B cell (primary cell): ENCODE measurements at regions not wholly inside any gene's neighbourhood (a gene's known extent, or its start where the extent isn't known, plus 50 kb on each side); places are given as distances from the start of the nearest gene placed in this dataset.
"Not testable (repeated sequence)": the region's sequence is repeated elsewhere in the genome, so short reads cannot be mapped to it uniquely, and the experiment has no call there.

Source experiments
- ATAC-seq: fragments of 200-7000 bp; cut with Tn5 transposase; one replicate; pipeline ENCODE4 v1.10.0; 2021; ENCODE audit warnings: low read depth, mild to moderate bottlenecking, moderate number of reproducible peaks, moderate library complexity
- CTCF ChIA-PET: fragments of 350-600 bp; sonication (Branson Sonifier 250); formaldehyde crosslinking; loops from one replicate; lab custom pipeline; 2021; ENCODE audit warnings: antibody characterized with exemption, inconsistent platforms; lab: Charles Lee
- POLR2A ChIA-PET: fragments of 350-600 bp; sonication (Branson Sonifier 250); formaldehyde crosslinking; loops from one replicate; lab custom pipeline; 2021; ENCODE audit warnings: antibody characterized with exemption; lab: Charles Lee
- DNase-seq: peaks from one replicate; pipeline ENCODE4 v3.0.0; 2013
- H2AFZ ChIP-seq: 2 replicates; pipeline ENCODE4 v1.6.1; 2012; ENCODE audit warnings: mild to moderate bottlenecking, low read depth, low read length; ENCODE audit not compliant: insufficient read depth, poor library complexity, severe bottlenecking
- H3K27ac ChIP-seq, 2 donors: 1 replicate in 1 of 2; 2 replicates in 1 of 2; pipeline ENCODE4 v1.5.1; 2012 to 2013; ENCODE audit warnings: low read length in 2 of 2, mild to moderate bottlenecking in 2 of 2, moderate library complexity in 1 of 2
- H3K27me3 ChIP-seq, 4 experiments: fragments of 200-600 bp in 1 of 4; sonication (generic) in 1 of 4; replicated peaks in 1 of 4; 1 replicate in 2 of 4; 2 replicates in 2 of 4; pipeline versions ENCODE4 v1.6.1 to v1.7.0; 2013 to 2016; ENCODE audit warnings: low read length in 3 of 4, mild to moderate bottlenecking in 2 of 4, mixed read lengths in 1 of 4, moderate library complexity in 1 of 4; ENCODE audit not compliant: insufficient read depth in 4 of 4, control insufficient read depth in 3 of 4; ENCODE audit errors: control extremely low read depth in 1 of 4
- H3K36me3 ChIP-seq, 2 experiments: replicated peaks in 1 of 2; 1 replicate in 1 of 2; 2 replicates in 1 of 2; pipeline versions ENCODE4 v1.6.1 to v1.7.1; 2013; ENCODE audit warnings: low read length in 1 of 2; ENCODE audit not compliant: insufficient read depth in 2 of 2, control insufficient read depth in 1 of 2; ENCODE audit errors: control extremely low read depth in 1 of 2, extremely low read depth in 1 of 2
- H3K4me1 ChIP-seq, 2 donors: fragments of 200-600 bp in 1 of 2; sonication (generic) in 1 of 2; 1 replicate in 1 of 2; 2 replicates in 1 of 2; pipeline versions ENCODE4 v1.5.1 to v1.6.1; 2013 to 2017; ENCODE audit warnings: low read length in 2 of 2; ENCODE audit not compliant: control insufficient read depth in 2 of 2, insufficient read depth in 2 of 2
- H3K4me2 ChIP-seq: replicated peaks from 2 replicates; pipeline ENCODE3; 2012; ENCODE audit warnings: mild to moderate bottlenecking, low read depth, low read length; ENCODE audit not compliant: poor library complexity, severe bottlenecking
- H3K4me3 ChIP-seq, 5 experiments: fragments of 200-600 bp in 1 of 5; sonication (generic) in 1 of 5; 1 replicate in 3 of 5; 2 replicates in 2 of 5; pipeline versions ENCODE4 v1.5.1 to v1.7.0; 2011 to 2016; ENCODE audit warnings: low read length in 4 of 5, mild to moderate bottlenecking in 4 of 5, low read depth in 2 of 5, control low read depth in 1 of 5, moderate library complexity in 1 of 5; ENCODE audit not compliant: insufficient read depth in 1 of 5; ENCODE audit errors: control extremely low read depth in 1 of 5, extremely low read depth in 1 of 5
- H3K79me2 ChIP-seq: fragments of 200-600 bp; sonication (generic); one replicate; pipeline ENCODE4 v1.6.0; 2016; ENCODE audit warnings: low read length; ENCODE audit not compliant: control insufficient read depth, insufficient read depth
- H3K9ac ChIP-seq: fragments of 200-600 bp; sonication (generic); 2 replicates; pipeline ENCODE4 v1.6.1; 2017; ENCODE audit warnings: mild to moderate bottlenecking, low read length, moderate library complexity
- H3K9me3 ChIP-seq, 3 donors: one replicate each; pipeline versions ENCODE4 v1.6.1 to v1.7.1; 2013; ENCODE audit warnings: low read length in 2 of 3; ENCODE audit not compliant: control insufficient read depth in 2 of 3, insufficient read depth in 1 of 3; ENCODE audit errors: control extremely low read depth in 1 of 3
- H4K20me1 ChIP-seq: 2 replicates; pipeline ENCODE4 v1.6.0; 2012; ENCODE audit warnings: mild to moderate bottlenecking, low read length; ENCODE audit not compliant: insufficient read depth, control insufficient read depth, poor library complexity, severe bottlenecking
- H3K27ac Mint-ChIP-seq: one replicate; pipeline ENCODE4 v1.8.0; 2021; ENCODE audit warnings: mixed read lengths
- H3K27me3 Mint-ChIP-seq: one replicate; pipeline ENCODE4 v1.8.0; 2021; ENCODE audit warnings: mixed read lengths
- H3K4me1 Mint-ChIP-seq: one replicate; pipeline ENCODE4 v1.8.0; 2021; ENCODE audit warnings: mixed read lengths
- H3K4me3 Mint-ChIP-seq: one replicate; pipeline ENCODE4 v1.8.0; 2021; ENCODE audit warnings: mixed read lengths
- H3K9me3 Mint-ChIP-seq: one replicate; pipeline ENCODE4 v1.8.0; 2022; ENCODE audit warnings: mixed read lengths; ENCODE audit not compliant: insufficient read depth
- EZH2 ChIP-seq: IDR thresholded peaks from 2 replicates; pipeline ENCODE4 v1.6.1; 2012; ENCODE audit warnings: borderline replicate concordance, low read depth, mild to moderate bottlenecking, moderate library complexity, low read length; ENCODE audit not compliant: insufficient read depth, poor library complexity, severe bottlenecking
- WGBS: methylation state at CpG from one replicate; pipeline ENCODE4 v1.1.5; 2013; ENCODE audit warnings: missing lambda C conversion rate; ENCODE audit not compliant: insufficient coverage; 5-methylcytosine and 5-hydroxymethylcytosine counted together
- intact Hi-C: fragments of 100-400 bp; cut with micrococcal nuclease; formaldehyde crosslinking; loops from one replicate; pipeline ENCODE4 v1.10.0; 2022
- TF ChIP-seq, protein P1 (sequence below): fragments of 200-600 bp; IDR thresholded peaks from one replicate; pipeline ENCODE4 v1.8.0; 2022; ENCODE audit warnings: antibody characterized with exemption, mild to moderate bottlenecking

DNA sequence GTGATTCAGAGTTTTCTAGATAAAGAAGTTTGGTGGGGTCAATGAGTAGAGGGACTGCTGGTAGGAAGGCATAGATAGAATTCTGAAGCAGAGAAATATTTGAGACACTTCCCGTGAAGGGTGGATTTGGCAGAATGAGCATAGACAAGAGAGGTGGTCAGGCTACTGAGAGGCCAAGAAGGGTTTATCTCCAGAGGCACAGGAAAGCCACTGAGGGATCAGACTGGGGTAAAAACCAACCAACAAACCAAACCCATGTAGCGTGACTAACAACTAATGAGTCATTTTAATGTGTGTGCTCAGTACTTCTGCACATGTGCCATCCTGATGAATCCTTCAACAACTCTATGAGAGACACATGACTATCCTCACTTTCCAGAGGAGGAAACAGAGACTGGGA is 60.0 kb upstream of the SERP2 start:
- ChIA-PET CTCF (no interaction called here), POLR2A (no interaction called here)
- H3K4me1 Mint-ChIP-seq = peaks cover 8% of the 10 kb centered on the region
- no peaks in the 10 kb centered on the region for H4K20me1 ChIP-seq
- no peaks in the 10 kb centered on the region for H3K9me3 ChIP-seq
- no peak overlapping the region for H3K27ac Mint-ChIP-seq
- 75% methylated on average over 2 of the region's 2 CpGs for WGBS
- H3K9ac ChIP-seq = no peak overlapping the region
- no peak overlapping the region for H3K27ac ChIP-seq
- no peaks in the 10 kb centered on the region for H3K36me3 ChIP-seq
- H3K4me3 ChIP-seq = no peak overlapping the region
- H3K4me3 Mint-ChIP-seq = no peak overlapping the region
- TF ChIP-seq EZH2 = no peak
- TF ChIP-seq, protein P1, sequence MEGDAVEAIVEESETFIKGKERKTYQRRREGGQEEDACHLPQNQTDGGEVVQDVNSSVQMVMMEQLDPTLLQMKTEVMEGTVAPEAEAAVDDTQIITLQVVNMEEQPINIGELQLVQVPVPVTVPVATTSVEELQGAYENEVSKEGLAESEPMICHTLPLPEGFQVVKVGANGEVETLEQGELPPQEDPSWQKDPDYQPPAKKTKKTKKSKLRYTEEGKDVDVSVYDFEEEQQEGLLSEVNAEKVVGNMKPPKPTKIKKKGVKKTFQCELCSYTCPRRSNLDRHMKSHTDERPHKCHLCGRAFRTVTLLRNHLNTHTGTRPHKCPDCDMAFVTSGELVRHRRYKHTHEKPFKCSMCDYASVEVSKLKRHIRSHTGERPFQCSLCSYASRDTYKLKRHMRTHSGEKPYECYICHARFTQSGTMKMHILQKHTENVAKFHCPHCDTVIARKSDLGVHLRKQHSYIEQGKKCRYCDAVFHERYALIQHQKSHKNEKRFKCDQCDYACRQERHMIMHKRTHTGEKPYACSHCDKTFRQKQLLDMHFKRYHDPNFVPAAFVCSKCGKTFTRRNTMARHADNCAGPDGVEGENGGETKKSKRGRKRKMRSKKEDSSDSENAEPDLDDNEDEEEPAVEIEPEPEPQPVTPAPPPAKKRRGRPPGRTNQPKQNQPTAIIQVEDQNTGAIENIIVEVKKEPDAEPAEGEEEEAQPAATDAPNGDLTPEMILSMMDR = no peak
- no peaks in the 10 kb centered on the region for H3K4me1 ChIP-seq
- H3K9me3 Mint-ChIP-seq = no peaks in the 10 kb centered on the region
- no peaks in the 10 kb centered on the region for H3K79me2 ChIP-seq
- H2AFZ ChIP-seq = no peak overlapping the region
- H3K4me2 ChIP-seq = no peak overlapping the region
- peaks cover 0 to 6% (median 0%) of the 10 kb centered on the region in 4 experiments for H3K27me3 ChIP-seq
- peaks cover 15% of the 10 kb centered on the region for H3K27me3 Mint-ChIP-seq
- DNase-seq = no peak
- ATAC-seq = no peak
- intact Hi-C loops = no loop called here

DNA sequence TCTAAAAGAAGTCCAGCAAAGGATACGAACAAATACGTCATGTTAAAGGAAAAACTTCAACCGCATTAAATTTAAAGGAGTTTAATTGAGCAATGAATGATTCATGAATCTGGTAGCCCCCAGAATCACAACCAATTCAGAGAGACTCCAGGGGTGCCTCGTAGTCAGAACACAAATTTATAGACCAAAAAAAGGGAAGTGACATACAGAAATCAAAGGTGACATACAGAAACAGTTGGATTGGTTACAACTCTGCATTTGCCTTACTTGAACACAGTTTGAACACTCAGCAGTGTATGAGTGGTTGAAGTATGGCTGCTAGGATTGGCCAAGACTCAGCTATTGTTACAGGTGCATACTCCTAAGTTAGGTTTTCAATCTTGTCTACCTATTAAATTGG is 59.5 kb upstream of the SERP2 start:
- ATAC-seq, H3K9ac ChIP-seq, POLR2A ChIA-PET, H3K4me3 ChIP-seq, H3K9me3 Mint-ChIP-seq, H3K4me1 Mint-ChIP-seq, H3K27ac ChIP-seq, H3K9me3 ChIP-seq, intact Hi-C loops, H3K4me3 Mint-ChIP-seq, H3K4me2 ChIP-seq, H3K79me2 ChIP-seq, H3K27me3 ChIP-seq, H3K4me1 ChIP-seq, DNase-seq, H3K27ac Mint-ChIP-seq, H3K36me3 ChIP-seq, CTCF ChIA-PET, H2AFZ ChIP-seq, H4K20me1 ChIP-seq: not testable (repeated sequence)
- WGBS = no CpG with 5 or more reads among the region's 4 CpGs
- H3K27me3 Mint-ChIP-seq = peaks cover 15% of the 10 kb centered on the region
